Activated CD4-positive, CD25-positive, alpha-beta regulatory T cell treated with anti-CD3 and anti-CD28 coated beads, Interleukin-2, amount 50 U/mL, for 72 hours (primary cell): ENCODE measurements at regions not wholly inside any gene's neighbourhood (a gene's known extent, or its start where the extent isn't known, plus 50 kb on each side); places are given as distances from the start of the nearest gene placed in this dataset.
"Not testable (repeated sequence)": the region's sequence is repeated elsewhere in the genome, so short reads cannot be mapped to it uniquely, and the experiment has no call there.

Experiments
- DNase-seq: peaks from one replicate; pipeline ENCODE4 v3.0.0; 2021

DNA sequence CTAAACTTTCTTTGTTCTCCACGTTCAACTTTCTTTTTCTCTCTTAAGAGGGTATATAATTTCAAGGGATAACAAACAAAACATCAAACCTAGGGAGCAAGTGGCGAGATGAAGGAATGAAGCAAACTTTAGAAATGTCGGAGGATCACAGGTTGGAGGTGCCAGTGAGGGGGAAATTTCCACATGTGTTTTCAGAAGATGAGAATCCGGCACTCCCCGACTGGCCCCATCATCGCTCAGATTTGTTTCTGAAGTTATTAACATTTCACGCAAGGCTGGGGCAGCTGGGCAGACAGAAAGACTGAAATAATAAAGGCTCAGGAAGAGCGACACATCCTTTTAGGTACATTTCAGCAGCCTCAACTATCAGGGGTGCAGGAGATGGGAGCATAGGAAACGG is 134.9 kb downstream of the SMIM20 start:
- no peak for DNase-seq

DNA sequence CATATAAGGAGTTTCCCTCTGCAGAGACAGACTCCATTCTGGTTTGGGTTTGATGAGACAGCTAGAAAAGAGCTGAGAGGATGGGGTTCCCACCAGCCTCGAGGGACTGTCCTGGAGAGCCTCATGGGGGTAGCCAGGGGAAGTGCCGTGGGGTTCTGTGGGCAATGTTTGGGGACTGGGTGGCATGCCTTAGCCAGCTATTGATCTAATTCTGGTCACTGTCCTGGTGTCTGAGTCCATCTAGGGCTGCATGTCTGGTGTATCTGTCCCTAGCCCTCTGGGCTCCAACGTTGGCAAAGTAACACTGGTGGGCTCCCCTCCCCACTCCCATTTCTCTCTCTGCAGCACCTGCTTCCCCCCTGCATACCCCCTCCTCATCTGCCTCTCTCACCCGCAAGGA is 135.4 kb downstream of the SMIM20 start:
- DNase-seq, result no peak

DNA sequence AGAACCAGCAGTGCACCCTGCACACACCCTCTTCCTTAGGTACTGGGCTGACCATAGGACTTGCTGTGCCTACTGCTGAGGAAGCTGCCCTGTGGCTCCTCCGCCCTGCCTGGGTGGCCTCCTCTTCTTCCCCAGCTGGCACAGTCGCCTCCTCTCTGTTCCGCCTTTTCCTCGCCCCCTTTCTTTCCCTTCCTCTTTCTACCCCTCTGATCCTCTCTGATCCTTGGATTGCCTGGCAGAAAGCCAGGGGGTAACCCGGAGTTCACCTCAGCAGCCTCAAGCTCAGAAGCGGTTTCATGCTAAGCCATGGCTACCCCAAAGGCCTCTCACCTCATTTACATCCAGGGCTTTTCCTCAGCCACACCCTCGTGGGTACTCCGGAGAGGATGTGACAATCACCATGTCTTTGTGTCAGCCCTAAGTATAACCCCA is 136.2 kb downstream of the SMIM20 start:
- no peak for DNase-seq

DNA sequence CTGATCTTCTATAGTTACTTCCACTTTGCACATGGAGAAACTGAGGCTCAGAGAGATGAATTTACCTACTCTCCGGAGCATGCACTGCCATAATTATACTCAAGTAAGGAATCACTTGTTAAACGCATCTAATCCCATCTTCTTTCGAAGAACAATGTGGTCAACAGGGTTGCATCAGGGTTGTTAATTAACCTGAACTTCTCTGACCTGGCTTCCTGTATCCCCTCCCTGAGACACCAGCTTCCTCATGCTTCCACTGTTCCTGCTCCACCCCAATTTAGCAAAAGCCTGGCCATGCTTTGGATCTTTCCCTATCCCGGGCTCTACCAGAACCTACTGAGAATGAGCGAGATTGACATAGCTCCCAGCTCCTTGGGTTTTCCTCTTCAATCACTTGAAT is 136.7 kb downstream of the SMIM20 start:
- no peak for DNase-seq

DNA sequence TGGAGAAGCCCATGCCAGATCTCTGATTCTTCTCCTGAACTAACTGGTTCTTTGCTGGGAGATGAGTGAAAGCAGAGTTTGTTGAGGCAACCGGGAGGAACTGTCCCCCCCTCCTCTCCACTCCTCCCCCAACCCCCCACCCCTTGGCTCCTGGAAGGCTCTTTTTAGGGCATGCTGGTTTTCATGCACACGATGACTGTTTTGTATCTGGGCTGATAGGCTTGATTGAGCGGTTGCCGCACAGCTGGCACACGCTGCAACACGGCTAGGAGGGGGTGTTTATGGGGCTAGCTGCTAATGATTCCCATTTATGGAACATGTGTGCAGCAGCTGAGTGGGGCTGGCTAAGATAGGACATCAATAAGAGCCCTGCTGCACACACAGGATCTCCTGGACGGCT is 137.2 kb downstream of the SMIM20 start:
- DNase-seq, result no peak

DNA sequence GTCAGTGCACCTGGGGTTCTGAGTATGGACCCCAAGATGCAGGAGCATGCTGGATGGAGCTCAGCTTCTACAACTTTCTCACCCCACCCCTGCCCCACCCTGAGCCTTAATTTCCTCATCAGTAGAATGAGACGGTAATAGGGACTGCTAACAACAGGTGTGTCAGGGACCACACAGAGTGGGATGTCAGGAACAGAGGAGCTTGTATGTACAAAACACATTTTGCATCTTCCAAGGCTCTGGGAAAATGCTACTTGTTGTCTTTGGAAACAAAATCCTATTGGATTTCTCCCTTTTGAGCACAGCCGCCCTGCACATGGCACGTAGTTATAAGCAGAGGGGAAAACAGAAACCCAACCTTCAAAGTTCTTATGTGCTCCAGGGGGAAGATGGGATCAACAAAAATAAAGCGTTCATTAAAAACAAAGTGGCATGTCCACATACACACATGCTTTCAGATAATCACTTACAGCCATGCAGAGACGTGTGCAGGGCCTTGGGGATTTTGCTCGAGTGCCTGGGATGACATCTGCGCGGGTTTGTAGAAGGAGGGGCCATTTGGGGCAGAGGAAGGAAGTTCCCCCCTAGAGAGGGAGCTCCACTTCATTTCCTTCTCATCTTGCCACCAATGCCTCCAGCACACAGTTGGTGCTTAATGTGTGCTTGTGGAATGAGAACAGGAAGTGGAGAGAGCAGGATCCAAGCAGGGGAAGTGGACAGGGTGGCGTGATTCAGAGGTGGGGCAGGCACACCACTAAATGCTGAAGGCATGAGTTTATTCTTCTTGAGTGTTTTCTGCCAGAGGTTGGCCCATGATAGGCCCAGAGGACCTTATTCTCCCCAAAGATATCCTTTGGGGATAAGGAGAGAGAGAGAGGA is 138.9 kb downstream of the SMIM20 start:
- DNase-seq, result no peak

DNA sequence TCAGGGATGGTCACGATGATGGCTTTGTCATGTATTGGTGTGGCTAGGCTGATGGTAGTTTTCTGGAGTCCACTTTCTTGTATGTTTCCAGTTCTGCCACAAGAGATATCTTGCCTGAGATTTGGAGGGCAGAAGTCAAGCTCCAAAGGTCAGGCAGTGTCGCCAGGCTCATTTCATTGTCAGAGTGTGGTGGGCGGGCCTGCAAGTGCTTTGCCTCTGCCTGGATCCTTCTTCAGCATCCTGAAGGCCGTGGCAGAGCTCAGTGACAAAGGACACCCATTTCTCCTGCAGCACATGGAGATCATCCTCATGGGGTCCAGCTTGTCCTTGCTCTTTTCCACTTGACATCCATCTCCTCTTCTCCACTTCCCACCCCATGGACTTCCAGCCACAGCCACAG is 139.7 kb downstream of the SMIM20 start:
- no peak for DNase-seq

DNA sequence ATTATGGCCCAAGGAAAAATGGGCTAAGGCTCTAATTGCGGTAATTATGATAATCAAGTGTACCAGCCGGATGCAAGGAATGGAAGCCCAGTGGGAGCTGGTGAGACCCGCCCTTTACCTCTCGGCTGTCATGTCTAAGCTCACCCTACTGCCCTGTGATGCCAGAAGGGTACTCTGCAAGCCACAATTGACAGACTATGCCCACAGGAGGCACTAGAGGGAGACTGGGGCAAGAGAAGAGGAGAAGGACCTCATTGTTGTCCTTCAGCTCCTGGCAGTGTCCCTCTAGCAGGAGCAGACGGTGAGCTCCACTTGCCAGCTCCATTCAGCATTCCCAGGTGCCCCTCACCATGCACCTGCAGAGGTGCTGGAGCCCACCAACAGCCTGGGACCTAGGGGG is 141.8 kb downstream of the SMIM20 start:
- DNase-seq, result no peak

DNA sequence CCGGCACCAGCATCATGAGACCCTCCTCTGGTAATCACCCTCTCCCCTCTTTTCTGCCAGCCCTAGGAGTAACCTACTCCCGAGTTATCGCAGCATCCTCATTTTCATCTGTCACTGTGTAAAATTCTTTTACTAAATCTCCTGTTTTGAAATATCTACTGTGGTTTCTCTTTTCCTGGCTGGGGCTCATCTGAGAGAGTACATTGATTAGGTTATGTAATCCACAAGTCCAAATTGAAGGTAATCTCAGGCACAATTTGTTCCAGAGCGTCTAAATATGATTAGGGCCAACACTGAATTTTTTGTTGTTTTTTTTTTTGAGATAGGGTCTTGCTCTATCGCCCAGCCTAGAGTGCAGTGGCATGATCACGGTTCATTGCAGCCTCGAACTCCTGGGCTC is 142.4 kb downstream of the SMIM20 start:
- DNase-seq, result no peak

DNA sequence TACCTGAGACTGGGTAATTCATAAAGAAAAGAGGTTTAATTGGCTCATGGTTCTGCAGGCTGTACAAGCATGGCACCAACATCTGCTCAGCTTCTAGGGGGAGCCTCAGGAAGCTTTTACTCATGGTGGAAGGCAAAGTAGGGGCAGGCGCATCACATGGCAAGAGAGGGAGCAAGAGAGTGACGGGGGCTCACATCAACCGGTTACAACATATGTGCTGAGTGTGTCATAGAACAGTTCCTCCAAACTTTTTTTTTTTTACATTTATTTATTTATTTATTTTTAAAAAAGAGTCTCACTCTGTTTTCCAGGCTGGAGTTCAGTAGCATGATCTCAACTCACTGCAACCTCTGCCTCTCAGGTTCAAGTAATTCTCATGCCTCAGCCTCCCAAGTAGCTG is 143.8 kb downstream of the SMIM20 start:
- not testable (repeated sequence) for DNase-seq

DNA sequence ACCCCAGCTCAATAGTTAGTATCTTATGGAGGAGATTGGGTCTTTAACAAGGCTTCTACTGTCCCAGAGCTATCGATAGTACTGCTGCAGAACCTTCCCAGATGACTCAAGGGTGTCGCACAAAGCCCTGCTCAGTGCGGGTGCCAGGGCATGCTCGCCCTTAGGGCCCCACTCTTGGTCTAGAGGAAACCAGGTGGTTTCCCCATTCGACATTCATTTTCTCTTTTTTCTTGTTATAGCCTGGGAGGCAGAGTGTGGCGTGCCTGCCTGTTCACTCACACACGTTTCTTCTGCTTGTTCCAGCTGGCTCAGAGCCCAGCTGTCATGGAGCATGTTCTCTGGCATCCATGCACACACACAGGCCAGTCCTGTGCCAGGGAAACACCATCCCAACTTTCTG is 144.5 kb downstream of the SMIM20 start:
- no peak for DNase-seq

DNA sequence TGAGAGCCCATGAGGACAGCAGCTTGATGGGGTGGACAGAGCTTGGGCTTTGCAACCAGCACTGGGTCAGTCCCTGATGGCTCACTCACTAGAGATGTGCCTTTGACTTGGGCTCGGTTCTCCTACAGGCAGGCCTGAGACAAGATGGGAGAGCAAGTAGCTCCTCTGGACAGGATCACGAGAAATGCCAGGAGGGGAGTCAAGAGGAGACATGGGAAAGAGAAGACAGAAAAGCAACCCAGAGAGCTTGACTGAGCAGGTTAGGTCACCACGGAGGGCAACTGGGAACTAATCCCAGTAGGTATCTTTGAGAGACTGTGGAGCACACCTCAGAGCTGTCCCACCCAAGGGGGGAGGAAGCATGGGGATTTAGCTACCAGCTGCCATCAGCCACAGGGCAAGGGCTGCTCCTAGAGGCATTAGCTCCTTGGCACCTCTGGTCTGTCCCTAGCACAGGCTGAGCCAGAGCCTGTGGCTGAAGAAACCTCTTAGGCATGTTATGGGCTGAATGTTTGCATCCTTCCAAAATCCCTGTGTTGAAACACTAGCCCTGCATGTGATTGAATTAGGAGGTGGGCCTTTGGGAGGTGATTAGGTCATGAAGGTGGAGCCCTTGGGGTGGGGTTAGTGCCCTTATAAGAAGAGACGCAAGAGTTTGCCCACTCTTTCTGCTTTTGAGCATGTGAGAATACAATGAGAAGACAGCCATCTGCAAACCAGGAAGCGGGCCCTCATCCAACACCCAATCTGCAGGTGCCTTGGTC is 145.6 kb downstream of the SMIM20 start:
- DNase-seq, result no peak

DNA sequence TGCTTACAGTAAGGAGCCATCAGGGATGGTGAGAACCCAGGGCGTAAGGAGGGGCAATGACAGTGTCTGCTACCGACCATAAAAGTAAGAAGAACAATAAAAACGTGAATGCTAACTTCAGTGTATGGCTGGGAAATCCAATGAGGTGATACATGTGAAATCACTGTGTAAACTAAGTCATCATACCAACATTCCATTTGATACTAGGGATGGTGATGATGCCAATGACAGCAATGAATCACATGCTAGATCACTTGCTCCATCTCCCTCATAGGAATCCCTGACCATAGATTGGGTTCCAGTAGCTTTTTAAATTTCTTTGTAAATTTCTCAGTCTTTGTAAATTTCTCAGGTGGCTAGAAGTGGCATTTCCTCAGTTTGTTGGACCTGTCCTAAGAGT is 146.3 kb downstream of the SMIM20 start:
- DNase-seq, result no peak

DNA sequence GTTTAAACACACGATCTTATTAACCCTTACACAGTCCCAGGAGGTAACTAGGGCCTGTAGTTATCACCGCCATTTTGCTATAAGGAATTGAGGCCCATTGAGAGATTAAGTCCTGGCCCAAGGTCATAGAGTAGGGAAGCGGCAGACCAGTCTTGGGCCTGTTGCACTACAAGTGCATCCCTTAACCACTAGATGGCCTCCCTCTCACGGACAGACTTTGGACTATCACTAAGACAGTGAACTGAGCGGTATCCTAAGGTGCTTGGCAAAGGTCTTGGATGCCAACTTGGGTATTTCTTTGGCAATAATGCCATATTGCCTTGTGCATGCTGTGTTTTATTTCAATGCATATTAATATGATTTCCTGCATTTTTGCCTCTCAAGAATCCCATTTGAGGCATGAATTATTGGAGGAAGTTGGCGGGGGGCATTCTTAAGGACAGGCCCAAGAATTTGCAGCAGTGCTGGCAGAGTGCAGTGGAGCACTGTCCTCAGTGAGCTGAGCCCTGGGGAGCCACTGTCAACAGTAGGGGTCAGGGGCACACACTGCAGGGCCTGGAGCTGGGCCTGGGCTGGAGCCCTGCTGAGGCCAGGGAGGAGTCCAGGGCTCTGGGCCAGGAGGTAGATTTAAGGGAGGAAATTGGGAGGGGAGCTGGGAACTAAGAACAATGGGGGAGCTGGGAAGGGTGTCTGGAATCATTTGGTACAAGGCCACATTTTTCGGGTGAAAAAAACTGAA is 147.4 kb downstream of the SMIM20 start:
- DNase-seq, result no peak

DNA sequence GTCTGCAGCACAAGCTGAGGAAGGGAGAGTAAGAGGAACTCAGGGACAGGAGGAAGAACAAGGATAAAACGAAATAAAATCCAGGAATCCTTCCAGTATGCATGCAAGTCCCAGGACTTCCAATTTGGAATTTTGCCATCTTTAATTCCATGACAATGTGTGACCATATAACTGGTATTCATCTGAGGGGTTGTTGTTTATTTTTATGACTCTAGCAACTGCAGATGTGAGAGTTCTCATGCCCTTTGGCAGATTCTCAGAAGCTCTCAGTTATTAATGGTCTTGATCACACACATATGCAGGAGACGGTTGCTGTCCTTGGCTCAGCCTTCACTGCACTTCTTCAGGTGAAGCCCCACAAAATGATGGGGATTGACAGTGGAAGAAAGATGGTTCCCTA is 148.2 kb downstream of the SMIM20 start:
- no peak for DNase-seq

DNA sequence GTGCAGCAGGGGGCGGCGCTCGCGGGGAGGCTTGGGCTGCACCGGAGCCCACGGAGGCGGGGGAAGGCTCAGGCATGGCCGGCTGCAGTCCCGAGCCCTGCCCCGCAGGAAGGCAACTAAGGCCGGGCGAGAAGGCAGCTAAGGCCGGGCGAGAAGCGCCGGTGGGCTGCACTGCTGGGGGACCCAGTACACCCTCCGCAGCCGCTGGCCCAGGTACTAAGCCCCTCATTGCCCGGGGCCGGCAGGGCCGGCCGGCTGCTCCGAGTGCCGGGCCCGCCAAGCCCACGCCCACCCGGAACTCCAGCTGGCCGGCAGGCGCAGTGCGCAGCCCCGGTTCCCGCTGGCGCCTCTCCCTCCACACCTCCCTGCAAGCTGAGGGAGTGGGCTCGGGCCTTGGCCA is 150.0 kb downstream of the SMIM20 start:
- DNase-seq, result not testable (repeated sequence)

DNA sequence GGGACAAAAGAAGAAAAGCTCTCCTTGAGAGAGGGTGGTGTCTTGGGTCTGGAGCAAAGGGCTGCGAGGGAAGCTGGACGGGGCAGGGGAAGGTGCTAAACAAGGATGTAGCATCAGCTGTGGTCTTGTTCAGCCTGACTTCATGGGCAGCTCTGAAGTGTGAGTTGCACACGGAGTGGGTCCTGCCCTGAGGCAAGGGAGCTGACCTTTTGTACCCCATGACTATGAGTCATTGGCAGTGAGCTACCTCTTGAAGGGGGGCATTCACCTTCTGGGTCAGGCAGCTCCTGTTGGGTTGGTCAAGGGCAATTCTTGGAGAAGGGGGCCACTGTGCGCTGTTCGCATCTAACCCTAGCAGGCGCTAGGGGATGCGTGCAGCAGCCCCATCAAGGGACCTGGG is 151.8 kb downstream of the SMIM20 start:
- no peak for DNase-seq

DNA sequence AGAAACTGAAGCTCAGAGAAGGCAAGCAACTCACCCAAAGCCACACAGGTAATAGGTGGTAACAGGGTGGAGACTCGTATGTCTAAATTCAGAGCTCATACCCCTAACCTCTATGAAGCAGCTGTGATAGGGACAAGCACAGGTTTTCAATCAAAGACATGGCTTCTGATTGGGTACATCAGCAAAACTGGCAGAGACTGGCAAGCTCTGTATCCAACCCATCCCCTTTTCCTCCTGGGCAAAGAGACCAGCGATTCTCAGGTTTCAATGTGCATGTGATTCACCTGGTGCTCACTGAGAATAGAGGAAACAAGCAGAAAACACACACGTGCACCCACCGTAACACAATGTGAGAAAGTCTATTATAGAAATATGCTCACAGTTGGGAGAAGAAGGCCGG is 153.0 kb downstream of the SMIM20 start:
- no peak for DNase-seq

DNA sequence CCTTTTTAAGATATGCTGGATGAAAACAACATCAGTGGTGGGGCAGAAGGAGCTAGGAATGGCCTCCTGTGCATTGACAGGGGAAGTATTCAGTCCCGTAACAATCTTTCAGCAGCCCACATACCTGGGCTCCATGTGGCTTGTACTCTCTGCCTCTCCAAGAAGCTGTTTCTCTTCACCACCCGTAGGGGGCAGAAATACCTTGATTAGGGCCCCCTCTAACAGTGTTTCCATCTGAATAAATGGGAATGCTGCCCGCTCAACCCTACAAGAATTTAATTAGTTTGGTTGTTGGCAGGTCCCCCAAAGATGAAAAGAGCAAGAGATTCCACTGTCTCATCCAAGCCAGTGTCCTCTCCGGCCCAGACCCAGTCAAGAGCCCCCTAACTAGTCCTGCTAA is 155.2 kb downstream of the SMIM20 start:
- no peak for DNase-seq

DNA sequence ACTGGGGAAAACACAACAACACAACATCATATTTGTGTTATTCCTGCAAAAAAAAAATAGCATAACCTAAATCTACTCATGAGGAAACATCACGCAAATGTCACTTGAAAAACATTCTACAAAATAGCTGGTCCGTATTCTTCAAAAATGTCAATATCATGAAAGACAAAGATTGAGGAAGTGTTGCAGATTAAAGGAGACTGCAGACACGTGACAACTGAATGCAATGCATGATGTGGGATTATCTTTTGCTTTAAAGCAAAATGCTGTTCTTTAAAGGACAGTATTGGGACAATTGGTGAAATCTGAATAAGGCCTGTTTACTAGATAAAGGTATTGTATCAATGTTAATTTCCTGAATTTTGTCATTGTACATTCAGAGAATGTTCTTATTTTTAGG is 157.7 kb downstream of the SMIM20 start:
- no peak for DNase-seq

DNA sequence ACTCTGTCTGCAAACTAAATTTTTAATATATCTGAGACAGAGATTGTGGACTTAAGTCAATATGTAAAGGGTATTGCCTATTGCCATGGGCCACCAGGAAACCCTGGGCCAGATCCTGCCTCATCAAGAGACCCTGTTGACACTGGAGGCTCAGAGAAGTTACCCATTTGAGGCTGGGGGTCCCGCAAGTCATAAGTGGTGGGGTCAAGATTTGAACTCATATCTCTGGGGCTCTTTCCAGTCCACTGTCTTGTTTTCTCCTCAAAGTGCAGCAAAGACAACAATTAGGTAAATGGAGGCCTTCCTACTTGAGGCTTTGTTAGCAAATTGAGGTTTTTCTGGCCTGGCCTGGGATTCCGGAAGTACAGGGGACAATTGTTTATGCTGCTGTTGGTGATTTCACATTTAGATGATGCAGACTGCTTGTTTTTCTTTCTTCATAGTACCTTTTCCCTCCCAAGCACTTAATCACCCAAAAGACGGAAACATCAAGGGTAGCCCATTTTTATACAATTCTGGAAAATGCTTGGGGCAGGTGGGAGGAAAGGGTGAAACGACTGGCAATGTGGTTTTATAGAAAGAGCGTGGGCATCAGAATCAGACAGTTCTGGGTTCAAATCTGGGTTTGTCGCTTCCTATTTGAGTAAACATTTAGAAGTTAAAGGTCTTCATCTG is 160.0 kb downstream of the SMIM20 start:
- no peak for DNase-seq

DNA sequence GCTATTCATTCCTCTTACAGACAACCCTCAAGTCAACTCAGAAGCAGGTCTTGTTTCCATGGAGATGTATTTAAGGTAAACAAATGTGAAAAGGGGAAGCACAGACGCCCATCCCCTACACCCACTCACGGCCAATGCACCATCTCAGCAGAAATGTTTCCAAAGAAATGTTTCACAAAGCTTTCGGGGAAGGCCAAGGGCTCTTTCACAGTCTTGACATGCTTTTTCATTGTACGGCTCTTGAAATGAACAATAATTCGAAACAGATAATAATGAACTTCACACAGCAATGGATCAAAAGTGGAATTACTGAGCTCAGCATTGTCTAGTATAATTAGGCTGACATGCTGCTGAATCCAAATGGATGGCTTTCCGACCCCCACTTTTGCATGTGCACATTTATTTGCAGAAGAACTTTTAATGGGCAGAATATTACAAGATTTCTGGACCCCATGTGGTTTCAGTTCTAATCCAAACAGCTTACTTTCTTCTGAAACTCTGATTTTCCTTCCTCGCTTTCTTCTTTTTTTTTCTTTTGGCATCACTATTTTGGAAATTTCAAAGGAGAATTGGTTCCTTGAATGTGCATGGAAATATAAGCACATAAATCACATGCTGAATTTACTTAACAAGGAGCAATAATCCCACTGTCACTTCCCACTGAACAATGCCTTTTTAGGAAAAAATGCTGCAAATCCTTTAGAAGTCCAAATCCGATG is 160.9 kb downstream of the SMIM20 start:
- no peak for DNase-seq
